Duodenal mucosa (tissue), 2 donors: ENCODE measurements at regions not wholly inside any gene's neighbourhood (a gene's known extent, or its start where the extent isn't known, plus 50 kb on each side); places are given as distances from the start of the nearest gene placed in this dataset.
"Not testable (repeated sequence)": the region's sequence is repeated elsewhere in the genome, so short reads cannot be mapped to it uniquely, and the experiment has no call there.

ENCODE experiments used
- H3K27ac ChIP-seq: one replicate; pipeline ENCODE4 v1.7.0; 2013; ENCODE audit warnings: low read depth, low read length
- H3K27me3 ChIP-seq, 2 donors: one replicate each; pipeline ENCODE4 v1.7.0; 2013; ENCODE audit warnings: low read length in 2 of 2, control low read depth in 1 of 2; ENCODE audit not compliant: insufficient read depth in 2 of 2, control insufficient read depth in 1 of 2
- H3K36me3 ChIP-seq, 2 donors: one replicate each; pipeline ENCODE4 v1.7.0; 2013; ENCODE audit warnings: low read length in 2 of 2, control low read depth in 1 of 2; ENCODE audit not compliant: insufficient read depth in 2 of 2, control insufficient read depth in 1 of 2
- H3K4me1 ChIP-seq, 2 donors: one replicate each; pipeline ENCODE4 v1.7.0; 2013; ENCODE audit warnings: low read length in 2 of 2, control low read depth in 1 of 2; ENCODE audit not compliant: insufficient read depth in 2 of 2, control insufficient read depth in 1 of 2
- H3K4me3 ChIP-seq, 2 donors: one replicate each; pipeline ENCODE4 v1.7.0; 2013; ENCODE audit warnings: low read length in 2 of 2, low read depth in 1 of 2
- H3K9ac ChIP-seq, 2 donors: one replicate each; pipeline ENCODE4 v1.7.0; 2013; ENCODE audit warnings: low read length in 2 of 2, low read depth in 1 of 2
- H3K9me3 ChIP-seq, 2 donors: one replicate each; pipeline ENCODE4 v1.7.0; 2013; ENCODE audit warnings: low read length in 2 of 2, control low read depth in 1 of 2; ENCODE audit not compliant: control insufficient read depth in 1 of 2

DNA sequence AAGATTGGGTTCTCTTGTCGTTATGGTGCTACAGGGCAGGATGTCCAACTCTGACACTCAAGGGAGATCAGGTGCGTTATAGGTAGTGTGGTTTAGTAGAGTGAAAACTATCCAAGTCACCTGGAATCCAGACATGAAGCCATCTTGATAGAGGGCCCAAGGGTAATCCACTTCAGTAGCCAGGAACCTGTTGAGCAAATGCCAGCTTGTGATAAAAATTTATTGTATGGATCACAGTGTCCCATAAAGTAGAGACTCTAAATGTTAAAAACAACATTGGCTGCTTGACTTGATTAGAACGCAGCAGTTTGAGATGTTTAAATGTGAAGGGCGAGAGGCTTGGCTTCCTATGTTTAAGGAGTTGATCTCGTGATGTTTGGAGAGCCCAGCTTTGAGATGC lies 105.7 kb upstream of the GMDS start:
- no peak overlapping the region for H3K27ac ChIP-seq
- no peaks in the 10 kb centered on the region for H3K27me3 ChIP-seq
- H3K4me1 ChIP-seq, result peaks cover 0 to 8% of the 10 kb centered on the region in 2 donors
- H3K36me3 ChIP-seq, result no peaks in the 10 kb centered on the region
- no peak overlapping the region for H3K9ac ChIP-seq
- no peak overlapping the region for H3K4me3 ChIP-seq
- H3K9me3 ChIP-seq, result no peaks in the 10 kb centered on the region

DNA sequence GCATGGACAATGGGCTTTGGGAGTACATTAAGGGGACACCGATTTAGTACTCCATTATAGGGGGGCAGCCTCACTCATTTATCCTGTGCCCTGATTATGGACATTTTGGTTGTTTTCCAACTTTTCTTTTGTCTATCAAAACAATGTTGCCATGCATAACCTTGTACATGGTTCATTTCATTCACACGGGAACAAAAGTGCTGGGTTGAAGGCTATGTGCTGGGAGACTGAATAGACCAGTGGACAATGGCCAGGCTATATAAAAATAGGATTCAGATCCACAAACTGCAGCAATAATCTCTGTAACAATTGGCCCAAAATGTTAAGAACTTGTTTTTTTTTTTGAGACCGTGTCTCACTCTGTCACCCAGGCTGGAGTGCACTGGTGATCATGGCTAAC lies 100.7 kb upstream of the GMDS start:
- no peaks in the 10 kb centered on the region for H3K27me3 ChIP-seq
- H3K4me3 ChIP-seq, result no peak overlapping the region
- no peak overlapping the region for H3K27ac ChIP-seq
- H3K9ac ChIP-seq, result no peak overlapping the region
- no peaks in the 10 kb centered on the region for H3K4me1 ChIP-seq
- H3K36me3 ChIP-seq, result no peaks in the 10 kb centered on the region
- H3K9me3 ChIP-seq, result no peaks in the 10 kb centered on the region

DNA sequence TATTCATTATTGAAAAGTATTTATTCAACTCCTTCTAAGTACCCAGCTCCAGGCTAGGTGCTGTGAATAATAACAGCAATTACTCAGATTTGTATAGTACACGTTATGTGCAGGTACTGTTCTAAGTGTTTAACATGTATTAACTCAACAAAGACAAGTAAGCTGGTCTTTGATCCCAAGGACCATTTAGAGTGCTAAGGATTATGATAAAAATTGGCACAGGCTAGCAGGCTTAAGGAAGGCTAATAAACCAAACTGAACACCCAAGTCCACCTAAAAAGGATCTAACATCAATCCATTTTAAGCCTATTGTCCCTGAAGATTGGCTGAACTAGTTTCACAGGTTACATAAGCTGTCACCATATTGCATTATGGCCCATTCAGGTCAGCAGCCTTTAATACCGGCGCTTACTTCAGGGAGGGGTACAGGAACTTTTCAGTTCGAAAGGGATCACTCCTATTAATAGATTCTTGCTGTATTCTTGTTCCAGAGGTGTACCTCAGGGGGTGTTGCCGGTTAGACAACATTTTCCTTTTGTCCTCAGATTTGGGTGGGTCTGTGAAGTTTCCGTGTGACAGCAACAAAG lies 99.0 kb upstream of the GMDS start:
- no peak overlapping the region for H3K4me3 ChIP-seq
- H3K27ac ChIP-seq, result no peak overlapping the region
- H3K4me1 ChIP-seq, result no peaks in the 10 kb centered on the region
- no peaks in the 10 kb centered on the region for H3K27me3 ChIP-seq
- H3K36me3 ChIP-seq, result no peaks in the 10 kb centered on the region
- peaks cover 0 to 9% of the 10 kb centered on the region in 2 donors for H3K9me3 ChIP-seq
- H3K9ac ChIP-seq, result no peak overlapping the region

DNA sequence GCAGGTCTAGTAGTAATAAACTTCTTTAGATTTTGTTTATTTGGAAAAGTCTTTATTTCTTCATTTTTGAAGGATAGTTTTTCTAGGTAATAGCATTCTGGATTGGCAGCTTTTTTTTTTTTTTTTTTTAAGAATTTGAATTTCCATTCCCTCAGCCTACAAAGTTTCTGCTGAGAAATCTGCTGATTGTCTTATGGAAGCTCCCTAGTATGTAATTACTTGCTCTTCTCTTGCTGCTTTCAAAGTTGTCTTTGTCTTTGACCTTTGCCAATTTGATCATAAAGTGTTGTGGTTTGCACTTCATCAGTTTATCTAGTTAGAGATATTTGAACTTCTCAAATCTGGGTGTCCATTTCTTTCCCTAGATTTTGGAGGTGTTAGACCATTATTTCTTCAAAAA lies 82.2 kb upstream of the GMDS start:
- Histone ChIP-seq H3K27me3 (no peaks in the 10 kb centered on the region), H3K36me3 (peaks cover 0 to 9% of the 10 kb centered on the region in 2 donors), H3K9me3 (peaks cover 34 to 59% of the 10 kb centered on the region in 2 donors), H3K4me3 (no peak overlapping the region), H3K4me1 (no peaks in the 10 kb centered on the region), H3K27ac (no peak overlapping the region), H3K9ac (no peak overlapping the region)

DNA sequence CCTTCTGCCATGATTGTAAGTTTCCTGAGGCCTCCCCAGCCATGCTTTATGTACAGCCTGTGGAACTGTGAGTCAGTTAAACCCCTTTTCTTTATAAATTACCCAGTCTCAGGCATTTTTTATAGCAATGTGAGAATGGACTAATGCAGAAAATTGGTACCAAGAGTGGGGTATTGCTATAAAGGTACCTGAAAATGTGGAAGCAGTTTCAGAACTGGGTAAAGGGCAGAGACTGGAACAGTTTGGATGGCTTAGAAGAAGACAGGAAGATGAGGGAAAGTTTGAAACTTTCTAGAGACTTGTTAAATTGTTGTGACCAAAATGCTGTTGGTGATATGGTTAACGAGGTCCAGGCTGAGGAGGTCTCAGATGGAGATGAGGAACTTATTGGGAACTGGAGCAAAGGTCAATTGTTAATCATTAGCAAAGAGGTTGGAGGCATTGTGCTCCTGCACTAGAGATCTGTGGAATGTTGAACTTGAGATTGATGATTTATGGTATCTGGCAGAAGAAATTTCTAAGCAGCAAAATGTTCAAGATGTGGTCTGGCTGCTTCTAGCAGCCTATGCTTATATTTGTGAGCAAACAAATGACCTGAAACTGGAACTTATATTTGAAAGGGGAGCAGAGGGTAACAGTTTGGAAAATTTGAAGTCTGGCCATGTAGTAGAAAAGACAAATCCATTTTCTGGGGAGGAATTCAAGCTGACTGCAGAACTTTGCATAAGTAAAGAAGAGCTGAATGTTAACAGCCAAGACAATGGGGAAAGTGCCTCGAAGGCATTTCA lies 79.0 kb upstream of the GMDS start:
- no peaks in the 10 kb centered on the region for H3K4me1 ChIP-seq
- no peak overlapping the region for H3K9ac ChIP-seq
- H3K9me3 ChIP-seq, result peaks cover 31 to 61% of the 10 kb centered on the region in 2 donors
- H3K27ac ChIP-seq, result no peak overlapping the region
- no peak overlapping the region for H3K4me3 ChIP-seq
- peaks cover 4 to 5% of the 10 kb centered on the region in 2 donors for H3K36me3 ChIP-seq
- H3K27me3 ChIP-seq, result no peaks in the 10 kb centered on the region

DNA sequence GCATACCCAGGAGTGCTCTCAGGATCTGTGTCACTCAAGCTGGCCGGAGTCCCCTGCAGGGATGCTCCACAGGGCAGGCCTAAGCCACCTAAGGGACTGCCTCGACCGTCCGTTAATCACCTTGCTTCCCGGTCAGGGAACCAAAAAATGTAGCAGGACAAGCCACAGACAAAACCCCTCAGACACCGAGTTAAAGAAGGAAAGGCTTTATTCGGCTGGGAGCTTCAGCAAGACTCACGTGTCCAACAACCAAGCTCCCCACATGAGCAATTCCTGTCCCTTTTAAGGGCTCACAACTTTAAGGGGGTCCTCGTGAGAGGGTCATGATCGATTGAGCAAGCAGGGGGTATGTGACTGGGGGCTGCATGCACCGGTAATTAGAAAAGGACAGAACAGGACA lies 72.1 kb upstream of the GMDS start:
- H3K36me3 ChIP-seq, H3K4me1 ChIP-seq, H3K9ac ChIP-seq, H3K27ac ChIP-seq, H3K27me3 ChIP-seq, H3K4me3 ChIP-seq: not testable (repeated sequence)
- peaks cover 6 to 11% of the 10 kb centered on the region in 2 donors for H3K9me3 ChIP-seq

DNA sequence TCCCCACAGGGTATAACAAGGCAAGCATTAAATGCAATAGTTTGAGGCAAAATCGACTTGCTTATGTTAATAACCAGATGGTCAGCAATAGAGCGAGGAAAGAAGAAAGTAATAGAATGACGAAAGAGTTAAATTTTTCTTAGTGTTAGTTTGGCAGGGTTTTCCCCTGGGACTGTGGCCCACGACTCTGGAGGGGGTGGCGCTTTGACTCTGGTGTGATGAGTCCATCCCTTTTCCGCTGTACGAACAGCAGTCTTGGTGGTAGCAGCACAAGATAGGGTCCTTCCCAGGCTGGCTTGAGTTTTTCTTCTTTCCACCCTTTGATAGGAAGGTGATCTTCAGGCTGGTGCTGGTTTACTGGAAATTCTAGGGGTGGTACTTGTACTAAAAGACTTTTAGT lies 69.2 kb upstream of the GMDS start:
- H3K9ac ChIP-seq, result no peak overlapping the region
- peaks cover 0 to 6% of the 10 kb centered on the region in 2 donors for H3K9me3 ChIP-seq
- H3K4me3 ChIP-seq, result no peak overlapping the region
- no peak overlapping the region for H3K27ac ChIP-seq
- no peaks in the 10 kb centered on the region for H3K27me3 ChIP-seq
- peaks cover 0 to 5% of the 10 kb centered on the region in 2 donors for H3K36me3 ChIP-seq
- peaks cover 6 to 10% of the 10 kb centered on the region in 2 donors for H3K4me1 ChIP-seq

DNA sequence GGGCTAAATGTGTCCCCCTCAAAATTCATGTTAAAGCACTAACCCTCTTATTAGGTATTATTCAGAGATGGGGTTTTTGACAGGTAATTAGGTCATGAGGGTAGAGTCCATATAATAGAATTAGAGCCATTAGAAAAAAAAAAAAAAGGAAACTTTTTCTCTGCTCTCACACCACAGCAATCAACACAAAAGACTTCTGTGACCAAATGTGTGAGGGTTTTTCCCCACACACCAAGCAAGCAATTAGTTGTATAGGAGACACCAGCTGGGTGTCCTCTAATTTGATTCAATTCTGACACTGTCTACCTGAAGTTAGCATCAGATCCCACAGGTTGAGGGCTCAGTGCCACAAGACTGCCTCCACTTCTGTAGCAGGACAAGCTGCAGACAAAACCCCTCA lies 64.6 kb upstream of the GMDS start:
- no peaks in the 10 kb centered on the region for H3K9me3 ChIP-seq

DNA sequence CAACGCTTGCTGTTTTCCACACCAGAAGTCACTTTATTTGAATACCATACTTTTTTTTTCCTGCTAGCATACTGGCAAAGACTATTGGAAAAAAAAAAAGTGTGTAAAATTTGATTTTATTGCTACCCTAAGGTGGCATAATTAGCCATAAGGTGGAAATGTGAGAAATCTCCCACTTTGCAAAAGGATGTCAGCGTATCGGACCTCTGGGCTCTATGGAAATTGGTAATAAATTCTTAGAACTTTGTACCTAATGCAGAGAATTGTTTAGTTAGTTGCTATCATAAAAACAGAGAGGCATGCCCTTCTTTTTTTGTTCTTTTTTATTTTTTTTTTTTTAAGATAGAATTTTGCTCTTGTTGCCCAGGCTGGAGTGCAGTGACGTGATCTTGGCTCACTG lies 63.7 kb upstream of the GMDS start:
- Histone ChIP-seq H3K27me3 (no peaks in the 10 kb centered on the region), H3K9ac (no peak overlapping the region), H3K4me1 (peaks cover 15 to 17% of the 10 kb centered on the region in 2 donors), H3K27ac (no peak overlapping the region), H3K36me3 (no peaks in the 10 kb centered on the region), H3K4me3 (no peak overlapping the region), H3K9me3 (no peaks in the 10 kb centered on the region)

More for the DNA sequence above, 64.6 kb upstream of the GMDS start:
- no peak overlapping the region for H3K27ac ChIP-seq
- peaks cover 15 to 17% of the 10 kb centered on the region in 2 donors for H3K4me1 ChIP-seq
- no peak overlapping the region for H3K4me3 ChIP-seq
- H3K9ac ChIP-seq, result no peak overlapping the region
- H3K27me3 ChIP-seq, result no peaks in the 10 kb centered on the region
- H3K36me3 ChIP-seq, result no peaks in the 10 kb centered on the region

DNA sequence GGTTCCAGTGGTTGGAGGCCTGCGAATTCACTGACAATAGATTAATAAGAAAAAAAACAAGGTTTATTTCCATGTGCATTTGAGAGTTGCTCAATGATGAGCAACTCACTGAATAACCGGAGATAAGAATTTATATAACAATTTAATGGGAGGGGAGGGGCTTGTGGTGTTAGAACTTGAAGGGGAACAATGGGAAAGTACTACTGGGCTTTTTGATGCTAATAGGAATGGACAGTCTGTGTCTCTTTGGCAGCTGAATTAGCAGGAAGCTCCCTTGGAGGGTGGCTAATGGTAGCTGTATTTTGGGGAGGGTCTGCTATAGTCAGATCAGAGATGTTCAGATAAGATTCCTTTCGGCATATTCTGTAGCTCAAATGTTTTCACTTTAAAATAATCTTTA lies 62.4 kb upstream of the GMDS start:
- Histone ChIP-seq H3K36me3 (no peaks in the 10 kb centered on the region), H3K9me3 (no peaks in the 10 kb centered on the region), H3K27ac (no peak overlapping the region), H3K4me1 (peaks cover 15 to 17% of the 10 kb centered on the region in 2 donors), H3K9ac (no peak overlapping the region), H3K4me3 (no peak overlapping the region), H3K27me3 (no peaks in the 10 kb centered on the region)
